LNCAP (cell line): ENCODE measurements at regions not wholly inside any gene's neighbourhood (a gene's known extent, or its start where the extent isn't known, plus 50 kb on each side); places are given as distances from the start of the nearest gene placed in this dataset.

Source experiments
- TF ChIP-seq, protein P1 (sequence below): fragments of 450-650 bp; IDR thresholded peaks from 2 replicates; pipeline ENCODE4 v1.5.1; 2017; ENCODE audit warnings: mild to moderate bottlenecking

DNA sequence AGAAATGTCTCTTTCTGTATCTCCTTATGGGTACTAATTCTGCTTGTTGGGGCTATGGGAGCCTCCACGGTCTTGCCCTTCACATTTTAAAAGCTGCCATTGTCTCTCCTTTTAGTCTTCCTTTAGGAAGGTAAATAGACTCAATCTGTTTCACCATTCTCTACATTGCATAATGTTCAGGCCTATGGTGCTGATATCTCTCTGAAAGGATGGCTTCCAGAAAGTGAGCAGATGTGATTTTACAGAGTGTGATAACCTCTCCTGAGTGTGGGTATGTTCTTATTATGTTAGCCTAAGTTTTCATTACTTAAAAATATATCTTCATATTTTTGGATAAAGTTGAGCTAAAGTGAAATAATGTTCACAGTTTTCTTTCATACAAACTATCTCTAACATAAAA is 254.0 kb upstream of the PITX2 start:
- TF ChIP-seq, protein P1, sequence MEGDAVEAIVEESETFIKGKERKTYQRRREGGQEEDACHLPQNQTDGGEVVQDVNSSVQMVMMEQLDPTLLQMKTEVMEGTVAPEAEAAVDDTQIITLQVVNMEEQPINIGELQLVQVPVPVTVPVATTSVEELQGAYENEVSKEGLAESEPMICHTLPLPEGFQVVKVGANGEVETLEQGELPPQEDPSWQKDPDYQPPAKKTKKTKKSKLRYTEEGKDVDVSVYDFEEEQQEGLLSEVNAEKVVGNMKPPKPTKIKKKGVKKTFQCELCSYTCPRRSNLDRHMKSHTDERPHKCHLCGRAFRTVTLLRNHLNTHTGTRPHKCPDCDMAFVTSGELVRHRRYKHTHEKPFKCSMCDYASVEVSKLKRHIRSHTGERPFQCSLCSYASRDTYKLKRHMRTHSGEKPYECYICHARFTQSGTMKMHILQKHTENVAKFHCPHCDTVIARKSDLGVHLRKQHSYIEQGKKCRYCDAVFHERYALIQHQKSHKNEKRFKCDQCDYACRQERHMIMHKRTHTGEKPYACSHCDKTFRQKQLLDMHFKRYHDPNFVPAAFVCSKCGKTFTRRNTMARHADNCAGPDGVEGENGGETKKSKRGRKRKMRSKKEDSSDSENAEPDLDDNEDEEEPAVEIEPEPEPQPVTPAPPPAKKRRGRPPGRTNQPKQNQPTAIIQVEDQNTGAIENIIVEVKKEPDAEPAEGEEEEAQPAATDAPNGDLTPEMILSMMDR: no peak

GRCh38 chr4:110877778-110878370 is 255.0 kb upstream of the PITX2 start:
- TF ChIP-seq, protein P1: no peak

DNA sequence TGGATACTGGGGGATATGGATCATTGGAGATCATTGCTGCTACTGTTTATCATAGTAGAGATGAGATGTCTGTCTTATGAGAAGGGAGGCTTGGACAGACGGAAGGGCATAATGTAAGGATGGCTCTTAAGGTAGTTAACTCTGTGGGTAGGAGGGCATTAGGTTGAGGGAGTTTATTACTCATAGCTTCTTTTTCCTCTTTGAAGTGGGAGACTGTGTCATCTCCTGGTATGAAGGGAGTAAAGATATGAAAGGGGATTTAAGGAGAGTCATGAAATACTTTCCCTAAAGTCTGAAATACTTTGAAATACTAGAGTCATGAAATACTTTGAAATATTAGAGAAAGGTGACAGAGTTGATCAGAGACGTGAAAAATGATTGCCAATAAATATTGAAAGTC is 255.5 kb upstream of the PITX2 start:
- TF ChIP-seq, protein P1: no peak

DNA sequence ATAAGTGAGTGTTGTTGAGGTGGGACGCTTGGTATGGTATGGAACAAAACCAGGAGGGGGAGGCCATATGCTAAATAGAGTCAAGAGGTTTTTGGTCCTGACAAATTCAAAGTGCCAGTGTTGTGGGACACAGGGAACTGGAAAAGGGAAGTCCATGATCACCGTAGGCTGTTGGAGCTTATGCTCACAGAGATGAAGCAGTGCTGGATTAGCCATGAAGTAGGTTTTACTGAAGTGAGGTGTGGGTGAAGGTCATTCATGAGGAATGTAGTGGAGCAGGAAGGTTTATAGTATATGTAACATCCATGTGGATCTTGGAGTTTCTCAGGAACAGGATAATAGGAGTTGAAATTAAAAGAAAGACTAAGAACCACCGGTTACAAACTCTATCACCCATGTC is 256.1 kb upstream of the PITX2 start:
- TF ChIP-seq, protein P1: no peak

DNA sequence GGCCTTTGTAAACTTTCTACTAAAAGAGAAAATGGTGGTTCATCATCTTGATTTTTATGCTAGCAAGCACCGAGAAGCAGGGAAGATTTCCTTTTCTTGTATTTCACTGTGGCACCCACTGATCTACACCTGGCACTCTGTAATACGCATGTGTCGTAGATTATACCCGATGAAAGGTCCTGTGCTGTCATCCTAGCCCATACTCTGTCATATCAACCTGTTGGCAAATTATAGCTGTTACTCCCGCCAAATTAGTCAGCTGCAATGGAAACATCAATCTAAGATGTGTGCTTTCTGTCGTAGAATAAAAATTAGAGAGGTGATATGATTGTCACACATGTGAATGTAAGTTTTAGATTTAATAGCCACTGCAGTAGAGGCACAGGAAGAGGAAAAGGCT is 263.4 kb upstream of the PITX2 start:
- TF ChIP-seq, protein P1: no peak

DNA sequence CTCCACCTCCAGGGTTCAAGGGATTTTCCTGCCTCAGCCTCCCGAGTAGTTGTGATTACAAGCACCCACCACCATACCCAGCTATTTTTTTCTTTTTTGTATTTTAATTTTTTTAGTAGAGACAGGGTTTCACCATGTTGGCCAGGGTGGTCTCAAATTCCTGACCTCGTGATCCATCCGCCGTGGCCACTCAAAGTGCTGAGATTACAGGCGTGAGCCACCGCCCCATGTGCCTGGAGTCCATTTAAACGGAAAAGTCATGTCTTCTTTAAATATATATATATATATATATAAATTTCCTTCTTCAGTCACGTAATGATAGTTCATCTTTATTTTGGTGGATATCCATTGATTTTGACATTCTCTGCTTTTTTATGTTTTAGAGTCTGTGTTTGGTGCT is 264.0 kb upstream of the PITX2 start:
- TF ChIP-seq, protein P1: no peak

- TF ChIP-seq, protein P1: no peak
Measured at GRCh38 chr4:110897784-110898183, 274.9 kb upstream of the PITX2 start.

DNA sequence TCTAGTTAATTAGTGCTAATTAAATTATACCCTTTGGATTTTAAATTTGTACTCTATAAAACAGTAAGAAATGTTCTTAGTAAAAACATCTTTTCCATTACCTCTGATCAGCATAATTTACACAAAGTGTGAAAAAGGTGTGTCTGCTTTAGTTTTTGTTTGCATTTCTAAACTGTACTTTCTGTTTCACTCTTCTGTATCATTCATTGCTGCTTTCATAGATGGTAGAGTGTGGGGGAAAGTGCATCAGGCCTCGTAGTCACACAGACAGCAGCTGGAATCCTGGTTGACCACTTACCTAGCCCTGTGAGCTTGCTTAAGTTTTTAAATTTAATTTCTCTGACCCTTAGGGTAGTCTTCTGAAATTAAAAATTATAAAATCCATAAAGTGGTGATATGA is 275.4 kb upstream of the PITX2 start:
- TF ChIP-seq, protein P1: no peak
